Osteocyte (in vitro differentiated cells): ENCODE measurements at regions not wholly inside any gene's neighbourhood (a gene's known extent, or its start where the extent isn't known, plus 50 kb on each side); places are given as distances from the start of the nearest gene placed in this dataset.
A peak's percentile ranks its signal among the peaks of the same experiment; 100 is the strongest.

Experiments
- DNase-seq: peaks from one replicate; pipeline ENCODE4 v3.0.0; 2021; ENCODE audit warnings: mixed read lengths; ENCODE audit not compliant: unreplicated experiment; ENCODE audit errors: extremely low spot score
- H3K27ac Mint-ChIP-seq: one replicate; pipeline ENCODE4 v1.8.0; 2021; ENCODE audit warnings: mild to moderate bottlenecking, mixed read lengths; ENCODE audit not compliant: unreplicated experiment
- H3K27me3 Mint-ChIP-seq: one replicate; pipeline ENCODE4 v1.8.0; 2021; ENCODE audit warnings: mixed read lengths; ENCODE audit not compliant: unreplicated experiment
- H3K36me3 Mint-ChIP-seq: one replicate; pipeline ENCODE4 v1.8.0; 2021; ENCODE audit warnings: mixed read lengths; ENCODE audit not compliant: unreplicated experiment
- H3K4me1 Mint-ChIP-seq: one replicate; pipeline ENCODE4 v1.8.0; 2021; ENCODE audit warnings: mixed read lengths; ENCODE audit not compliant: unreplicated experiment
- H3K4me3 Mint-ChIP-seq: one replicate; pipeline ENCODE4 v1.8.0; 2021; ENCODE audit warnings: mild to moderate bottlenecking, moderate library complexity, mixed read lengths; ENCODE audit not compliant: unreplicated experiment
- H3K9me3 Mint-ChIP-seq: one replicate; pipeline ENCODE4 v1.8.0; 2021; ENCODE audit warnings: mixed read lengths; ENCODE audit not compliant: unreplicated experiment
- TF ChIP-seq, protein P1 (sequence below): fragments of 200-600 bp; sonication (generic); IDR thresholded peaks from 2 replicates; pipeline ENCODE4 v1.5.0; 2021; ENCODE audit warnings: antibody characterized with exemption, mild to moderate bottlenecking, moderate library complexity

DNA sequence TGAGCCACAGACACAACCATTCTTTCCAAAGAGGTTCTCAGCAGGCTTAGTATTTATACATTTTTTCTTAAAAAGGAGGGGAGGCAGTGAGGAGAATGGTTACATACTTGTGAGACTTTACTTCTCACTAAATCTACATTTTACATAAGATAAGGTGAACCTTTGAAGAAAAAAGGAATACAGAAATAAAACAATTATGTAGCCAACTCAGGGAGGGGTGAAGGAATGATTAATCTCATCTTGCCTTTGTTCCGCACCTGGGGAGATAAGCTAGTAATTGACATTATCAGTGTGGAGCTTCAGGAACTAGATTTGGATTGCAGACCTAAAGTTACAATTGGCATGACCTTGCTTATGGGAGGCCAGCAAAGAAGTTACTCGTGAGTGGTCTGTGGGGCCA is 221.8 kb upstream of the GGTLC1 start:
- H3K27ac Mint-ChIP-seq = no peak overlapping the region
- H3K27me3 Mint-ChIP-seq = peaks cover 4% of the 10 kb centered on the region
- DNase-seq = no peak
- no peaks in the 10 kb centered on the region for H3K9me3 Mint-ChIP-seq
- TF ChIP-seq, protein P1, sequence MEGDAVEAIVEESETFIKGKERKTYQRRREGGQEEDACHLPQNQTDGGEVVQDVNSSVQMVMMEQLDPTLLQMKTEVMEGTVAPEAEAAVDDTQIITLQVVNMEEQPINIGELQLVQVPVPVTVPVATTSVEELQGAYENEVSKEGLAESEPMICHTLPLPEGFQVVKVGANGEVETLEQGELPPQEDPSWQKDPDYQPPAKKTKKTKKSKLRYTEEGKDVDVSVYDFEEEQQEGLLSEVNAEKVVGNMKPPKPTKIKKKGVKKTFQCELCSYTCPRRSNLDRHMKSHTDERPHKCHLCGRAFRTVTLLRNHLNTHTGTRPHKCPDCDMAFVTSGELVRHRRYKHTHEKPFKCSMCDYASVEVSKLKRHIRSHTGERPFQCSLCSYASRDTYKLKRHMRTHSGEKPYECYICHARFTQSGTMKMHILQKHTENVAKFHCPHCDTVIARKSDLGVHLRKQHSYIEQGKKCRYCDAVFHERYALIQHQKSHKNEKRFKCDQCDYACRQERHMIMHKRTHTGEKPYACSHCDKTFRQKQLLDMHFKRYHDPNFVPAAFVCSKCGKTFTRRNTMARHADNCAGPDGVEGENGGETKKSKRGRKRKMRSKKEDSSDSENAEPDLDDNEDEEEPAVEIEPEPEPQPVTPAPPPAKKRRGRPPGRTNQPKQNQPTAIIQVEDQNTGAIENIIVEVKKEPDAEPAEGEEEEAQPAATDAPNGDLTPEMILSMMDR = no peak
- H3K36me3 Mint-ChIP-seq = no peaks in the 10 kb centered on the region
- H3K4me3 Mint-ChIP-seq = no peak overlapping the region
- H3K4me1 Mint-ChIP-seq = no peaks in the 10 kb centered on the region

DNA sequence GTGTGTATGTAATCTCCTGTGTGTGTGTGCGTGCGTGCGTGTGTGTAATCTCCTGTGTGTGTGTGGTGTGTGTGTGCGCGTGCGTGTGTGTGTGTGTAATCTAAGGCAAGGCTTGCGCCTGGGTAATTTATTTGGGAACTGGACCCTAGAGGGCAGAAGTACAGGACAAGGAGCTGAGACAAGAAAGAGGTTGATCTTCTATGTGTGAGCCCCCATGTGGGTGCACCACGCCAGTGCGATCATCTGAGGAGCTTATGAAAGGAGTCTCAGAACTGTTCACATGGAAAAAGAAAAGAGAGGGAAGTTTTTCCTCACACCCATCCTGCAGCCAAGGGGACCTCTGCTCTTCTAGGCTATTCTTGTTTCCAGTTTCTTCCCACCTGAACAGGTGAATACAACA is 220.1 kb upstream of the GGTLC1 start:
- no peaks in the 10 kb centered on the region for H3K9me3 Mint-ChIP-seq
- H3K27me3 Mint-ChIP-seq = peaks cover 4% of the 10 kb centered on the region
- H3K36me3 Mint-ChIP-seq = no peaks in the 10 kb centered on the region
- H3K27ac Mint-ChIP-seq = no peak overlapping the region
- DNase-seq = no peak
- no peaks in the 10 kb centered on the region for H3K4me1 Mint-ChIP-seq
- TF ChIP-seq, protein P1 = peak; percentile 17
- H3K4me3 Mint-ChIP-seq = no peak overlapping the region

DNA sequence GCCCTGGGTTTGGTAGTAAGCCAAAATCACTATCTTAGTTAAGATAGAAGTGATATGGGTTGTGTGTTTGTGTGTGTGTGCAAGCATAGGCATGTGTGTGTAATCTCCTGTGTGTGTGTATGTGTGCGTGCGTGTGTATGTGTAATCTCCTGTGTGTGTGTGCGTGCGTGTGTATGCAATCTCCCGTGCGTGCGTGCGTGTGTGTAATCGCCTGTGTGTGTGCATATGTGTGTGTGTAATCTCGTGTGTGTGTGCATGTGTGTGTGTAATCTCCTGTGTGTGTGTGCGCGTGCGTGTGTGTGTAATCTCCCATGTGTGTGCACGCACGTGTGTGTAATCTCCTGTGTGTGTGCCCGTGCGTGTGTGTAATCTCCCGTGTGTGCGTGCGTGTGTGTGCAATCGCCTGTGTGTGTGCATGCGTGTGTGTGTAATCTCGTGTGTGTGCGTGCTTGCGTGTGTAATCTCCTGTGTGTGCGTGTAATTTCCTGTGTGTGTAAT is 219.3 kb upstream of the GGTLC1 start:
- H3K36me3 Mint-ChIP-seq = no peaks in the 10 kb centered on the region
- no peaks in the 10 kb centered on the region for H3K9me3 Mint-ChIP-seq
- H3K4me1 Mint-ChIP-seq = no peaks in the 10 kb centered on the region
- TF ChIP-seq, protein P1 = no peak
- DNase-seq = no peak
- no peak overlapping the region for H3K4me3 Mint-ChIP-seq
- no peak overlapping the region for H3K27ac Mint-ChIP-seq
- H3K27me3 Mint-ChIP-seq = peaks cover 4% of the 10 kb centered on the region

DNA sequence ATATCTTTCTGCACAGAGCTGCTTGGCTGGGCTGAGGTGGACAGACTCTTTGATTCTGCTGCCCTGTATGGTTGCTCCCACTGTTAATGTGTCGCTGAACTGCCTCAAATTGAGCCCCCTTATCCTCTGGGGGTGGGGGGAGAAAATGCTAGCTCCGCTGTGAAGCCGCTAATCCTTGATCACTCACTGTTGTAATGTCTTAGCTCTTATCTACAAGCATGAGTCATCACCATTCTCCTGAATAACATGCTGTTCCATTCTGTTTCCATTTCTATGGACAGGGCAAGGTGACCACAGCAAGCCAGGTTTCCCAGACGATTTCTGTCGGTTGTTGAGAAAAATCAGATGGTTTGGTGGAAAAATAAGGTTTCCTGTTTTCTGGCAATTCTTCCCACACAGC is 218.4 kb upstream of the GGTLC1 start:
- no peak for DNase-seq
- H3K27ac Mint-ChIP-seq = no peak overlapping the region

GRCh38 chr20:24203526-24204183 is 215.1 kb upstream of the GGTLC1 start:
- H3K36me3 Mint-ChIP-seq = no peaks in the 10 kb centered on the region
- no peaks in the 10 kb centered on the region for H3K4me1 Mint-ChIP-seq
- H3K27ac Mint-ChIP-seq = no peak overlapping the region
- DNase-seq = no peak
- H3K27me3 Mint-ChIP-seq = no peaks in the 10 kb centered on the region
- no peak overlapping the region for H3K4me3 Mint-ChIP-seq
- TF ChIP-seq, protein P1 = no peak
- no peaks in the 10 kb centered on the region for H3K9me3 Mint-ChIP-seq

More for the DNA sequence above, 218.4 kb upstream of the GGTLC1 start:
- H3K4me3 Mint-ChIP-seq = no peak overlapping the region
- TF ChIP-seq, protein P1 = no peak
- no peaks in the 10 kb centered on the region for H3K36me3 Mint-ChIP-seq
- no peaks in the 10 kb centered on the region for H3K9me3 Mint-ChIP-seq
- no peaks in the 10 kb centered on the region for H3K27me3 Mint-ChIP-seq
- H3K4me1 Mint-ChIP-seq = no peaks in the 10 kb centered on the region
